ENCODE measurements at regions not wholly inside any gene's neighbourhood (a gene's known extent, or its start where the extent isn't known, plus 50 kb on each side); places are given as distances from the start of the nearest gene placed in this dataset.

- no peak for ATAC-seq (replicated peaks in 1 of 4)
- POLR2A ChIA-PET, result interaction anchor here (0.7 to 1.3 kb wide), 5 partner anchors 28 to 122 kb away, joined by 3 to 5 read pairs (median 4); no protein-coding TSS in a partner anchor
Observed at GRCh38 chr7:130966246-130967009, 232.4 kb upstream of the KLF14 start.

GRCh38 chr7:130970196-130970595, 236.2 kb upstream of the KLF14 start:
- H3K4me1 ChIP-seq (ENCODE audit: control insufficient read depth in 1 of 2, extremely low read depth in 1 of 2, insufficient read depth in 2 of 2, low read length in 2 of 2), result peaks cover 0 to 21% of the 10 kb centered on the region in 2 experiments
- H3K27ac ChIP-seq (ENCODE audit: low read length), result peak overlapping the region; percentile 25
- Mint-ChIP-seq H3K27me3 (no peaks in the 10 kb centered on the region), H3K4me1 (peaks cover 66 to 79% (median 73%) of the 10 kb centered on the region in 3 donors), H3K9me3 (peaks cover 0 to 4% (median 0%) of the 10 kb centered on the region in 3 donors), H3K27ac (peak overlapping the region; percentile 30 to 72), H3K36me3 (peaks cover 56% of the 10 kb centered on the region), H3K4me3 (peak overlapping the region in 2 of 3 donors; percentile 1 to 5)
- H3K36me3 ChIP-seq (ENCODE audit: control insufficient read depth in 2 of 2, extremely low read depth in 1 of 2, insufficient read depth in 1 of 2, low read length in 1 of 2), result peaks cover 0 to 15% of the 10 kb centered on the region in 2 donors
- no peak for DNase-seq
- H3K27me3 ChIP-seq (replicated peaks in 1 of 2; ENCODE audit: control insufficient read depth in 2 of 2, extremely low read depth in 1 of 2, insufficient read depth in 2 of 2, low read length in 1 of 2), result no peaks in the 10 kb centered on the region
- ATAC-seq (replicated peaks in 1 of 4), result no peak
- CTCF ChIA-PET, result interaction anchor here (0.6 to 2.3 kb wide), 8 partner anchors 11 to 73 kb away, joined by 3 to 15 read pairs (median 6); no protein-coding TSS in a partner anchor
- no peak overlapping the region for H3K4me3 ChIP-seq (ENCODE audit: control insufficient read depth in 1 of 2, extremely low read depth in 1 of 2, low read length in 1 of 2)
- POLR2A ChIA-PET, result interaction anchor here (0.5 to 1.3 kb wide), 6 partner anchors 11 to 353 kb away, joined by 3 to 9 read pairs (median 6); no protein-coding TSS in a partner anchor
- no peaks in the 10 kb centered on the region for H3K9me3 ChIP-seq

More at GRCh38 chr7:130966246-130967009, 232.4 kb upstream of the KLF14 start:
- no peaks in the 10 kb centered on the region for H3K27me3 Mint-ChIP-seq
- CTCF ChIA-PET, result interaction anchor here (0.6 to 1.2 kb wide), 5 partner anchors 10 to 69 kb away, joined by 3 to 5 read pairs (median 4); no protein-coding TSS in a partner anchor
- H3K27ac Mint-ChIP-seq, result peak overlapping the region; percentile 47 to 56
- no peaks in the 10 kb centered on the region for H3K9me3 ChIP-seq
- DNase-seq, result no peak
- WGBS (ENCODE audit: insufficient coverage), result 63% methylated on average over 3 of the region's 5 CpGs
- H3K4me1 ChIP-seq (ENCODE audit: control insufficient read depth in 1 of 2, extremely low read depth in 1 of 2, insufficient read depth in 2 of 2, low read length in 2 of 2), result peaks cover 11 to 35% of the 10 kb centered on the region in 2 experiments
- H3K4me3 Mint-ChIP-seq, result no peak overlapping the region
- no peaks in the 10 kb centered on the region for H3K9me3 Mint-ChIP-seq
- H3K27me3 ChIP-seq (replicated peaks in 1 of 2; ENCODE audit: control insufficient read depth in 2 of 2, extremely low read depth in 1 of 2, insufficient read depth in 2 of 2, low read length in 1 of 2), result no peaks in the 10 kb centered on the region
- H3K4me1 Mint-ChIP-seq, result peaks cover 60 to 71% (median 63%) of the 10 kb centered on the region in 3 donors
- H3K36me3 Mint-ChIP-seq, result peaks cover 30% of the 10 kb centered on the region
- no peak overlapping the region for H3K4me3 ChIP-seq (ENCODE audit: control insufficient read depth in 1 of 2, extremely low read depth in 1 of 2, low read length in 1 of 2)
- no peak overlapping the region for H3K27ac ChIP-seq (ENCODE audit: low read length)
- peaks cover 0 to 23% of the 10 kb centered on the region in 2 donors for H3K36me3 ChIP-seq (ENCODE audit: control insufficient read depth in 2 of 2, extremely low read depth in 1 of 2, insufficient read depth in 1 of 2, low read length in 1 of 2)

- H3K4me3 Mint-ChIP-seq, result peak overlapping the region in 1 of 3 donors; percentile 5
- Histone ChIP-seq H3K27ac (ENCODE audit: low read length) (peak overlapping the region; percentile 25), H3K36me3 (ENCODE audit: control insufficient read depth in 2 of 2, extremely low read depth in 1 of 2, insufficient read depth in 1 of 2, low read length in 1 of 2) (peaks cover 0 to 16% of the 10 kb centered on the region in 2 donors), H3K4me1 (ENCODE audit: control insufficient read depth in 1 of 2, extremely low read depth in 1 of 2, insufficient read depth in 2 of 2, low read length in 2 of 2) (peaks cover 0 to 23% of the 10 kb centered on the region in 2 experiments), H3K27me3 (replicated peaks in 1 of 2; ENCODE audit: control insufficient read depth in 2 of 2, extremely low read depth in 1 of 2, insufficient read depth in 2 of 2, low read length in 1 of 2) (no peaks in the 10 kb centered on the region), H3K9me3 (no peaks in the 10 kb centered on the region), H3K4me3 (ENCODE audit: control insufficient read depth in 1 of 2, extremely low read depth in 1 of 2, low read length in 1 of 2) (no peak overlapping the region)
- WGBS (ENCODE audit: insufficient coverage), result no CpG with 5 or more reads among the region's 1 CpG
- CTCF ChIA-PET, result interaction anchor here (0.6 to 2.3 kb wide), 8 partner anchors 11 to 74 kb away, joined by 3 to 15 read pairs (median 6); no protein-coding TSS in a partner anchor
- peaks cover 0 to 4% (median 0%) of the 10 kb centered on the region in 3 donors for H3K9me3 Mint-ChIP-seq
- ATAC-seq (replicated peaks in 1 of 4) (no peak), DNase-seq (no peak)
- POLR2A ChIA-PET, result interaction anchor here (0.5 to 1.3 kb wide), 7 partner anchors 11 to 136 kb away, joined by 3 to 12 read pairs (median 6); no protein-coding TSS in a partner anchor
- peaks cover 61% of the 10 kb centered on the region for H3K36me3 Mint-ChIP-seq
- peaks cover 71 to 84% (median 78%) of the 10 kb centered on the region in 3 donors for H3K4me1 Mint-ChIP-seq
- no peaks in the 10 kb centered on the region for H3K27me3 Mint-ChIP-seq
- H3K27ac Mint-ChIP-seq, result peak overlapping the region; percentile 30 to 72
Observed at GRCh38 chr7:130970696-130971095, 236.7 kb upstream of the KLF14 start.

- peak in 3 of 4 experiments; percentile 20 to 47 (median 25) for ATAC-seq (replicated peaks in 1 of 4)
Observed at GRCh38 chr7:130971297-130971696, 237.3 kb upstream of the KLF14 start.

GRCh38 chr7:130972201-130972600, 238.2 kb upstream of the KLF14 start:
- Histone ChIP-seq H3K4me3 (ENCODE audit: control insufficient read depth in 1 of 2, extremely low read depth in 1 of 2, low read length in 1 of 2) (no peak overlapping the region), H3K36me3 (ENCODE audit: control insufficient read depth in 2 of 2, extremely low read depth in 1 of 2, insufficient read depth in 1 of 2, low read length in 1 of 2) (peaks cover 0 to 7% of the 10 kb centered on the region in 2 donors)

More at GRCh38 chr7:130971297-130971696, 237.3 kb upstream of the KLF14 start:
- Histone ChIP-seq H3K27ac (ENCODE audit: low read length) (no peak overlapping the region), H3K9me3 (no peaks in the 10 kb centered on the region), H3K27me3 (replicated peaks in 1 of 2; ENCODE audit: control insufficient read depth in 2 of 2, extremely low read depth in 1 of 2, insufficient read depth in 2 of 2, low read length in 1 of 2) (no peaks in the 10 kb centered on the region), H3K4me3 (ENCODE audit: control insufficient read depth in 1 of 2, extremely low read depth in 1 of 2, low read length in 1 of 2) (no peak overlapping the region), H3K36me3 (ENCODE audit: control insufficient read depth in 2 of 2, extremely low read depth in 1 of 2, insufficient read depth in 1 of 2, low read length in 1 of 2) (peaks cover 0 to 13% of the 10 kb centered on the region in 2 donors), H3K4me1 (ENCODE audit: control insufficient read depth in 1 of 2, extremely low read depth in 1 of 2, insufficient read depth in 2 of 2, low read length in 2 of 2) (peaks cover 0 to 24% of the 10 kb centered on the region in 2 experiments)
- Mint-ChIP-seq H3K27me3 (no peaks in the 10 kb centered on the region), H3K9me3 (peaks cover 0 to 4% (median 0%) of the 10 kb centered on the region in 3 donors), H3K27ac (peak overlapping the region; percentile 62 to 72), H3K36me3 (peaks cover 63% of the 10 kb centered on the region), H3K4me3 (peak overlapping the region in 2 of 3 donors; percentile 5 to 32), H3K4me1 (peaks cover 68 to 87% (median 80%) of the 10 kb centered on the region in 3 donors)
- CTCF ChIA-PET, result interaction anchor here (0.6 to 2.3 kb wide), 11 partner anchors 11 to 91 kb away, joined by 3 to 15 read pairs (median 5); no protein-coding TSS in a partner anchor
- DNase-seq, result peak in 1 of 35 experiments; percentile 51
- POLR2A ChIA-PET, result interaction anchor here (0.6 to 1.3 kb wide), 7 partner anchors 11 to 109 kb away, joined by 3 to 12 read pairs (median 7); no protein-coding TSS in a partner anchor
- no CpG with 5 or more reads among the region's 4 CpGs for WGBS (ENCODE audit: insufficient coverage)

GRCh38 chr7:130973637-130974036, 239.6 kb upstream of the KLF14 start:
- Histone ChIP-seq H3K27ac (ENCODE audit: low read length) (no peak overlapping the region), H3K4me3 (ENCODE audit: control insufficient read depth in 1 of 2, extremely low read depth in 1 of 2, low read length in 1 of 2) (no peak overlapping the region), H3K36me3 (ENCODE audit: control insufficient read depth in 2 of 2, extremely low read depth in 1 of 2, insufficient read depth in 1 of 2, low read length in 1 of 2) (peaks cover 0 to 12% of the 10 kb centered on the region in 2 donors), H3K4me1 (ENCODE audit: control insufficient read depth in 1 of 2, extremely low read depth in 1 of 2, insufficient read depth in 2 of 2, low read length in 2 of 2) (peaks cover 0 to 20% of the 10 kb centered on the region in 2 experiments), H3K9me3 (no peaks in the 10 kb centered on the region), H3K27me3 (replicated peaks in 1 of 2; ENCODE audit: control insufficient read depth in 2 of 2, extremely low read depth in 1 of 2, insufficient read depth in 2 of 2, low read length in 1 of 2) (no peaks in the 10 kb centered on the region)
- ChIA-PET CTCF (interaction anchor here in 1 of 2 donors (1.6 kb wide), 1 partner anchor 77 kb away, joined by 4 read pairs; no protein-coding TSS in a partner anchor), POLR2A (interaction anchor here in 1 of 2 donors (0.6 kb wide), 1 partner anchor 67 kb away, joined by 6 read pairs; no protein-coding TSS in a partner anchor)
- ATAC-seq (replicated peaks in 1 of 4) (no peak), DNase-seq (no peak)
- no peaks in the 10 kb centered on the region for H3K27me3 Mint-ChIP-seq
- peaks cover 0 to 4% (median 0%) of the 10 kb centered on the region in 3 donors for H3K9me3 Mint-ChIP-seq
- H3K27ac Mint-ChIP-seq, result peak overlapping the region in 1 of 2 donors; percentile 23
- H3K4me1 Mint-ChIP-seq, result peaks cover 50 to 77% (median 74%) of the 10 kb centered on the region in 3 donors
- peaks cover 57% of the 10 kb centered on the region for H3K36me3 Mint-ChIP-seq
- H3K4me3 Mint-ChIP-seq, result no peak overlapping the region

More at GRCh38 chr7:130972201-130972600, 238.2 kb upstream of the KLF14 start:
- Histone ChIP-seq H3K9me3 (no peaks in the 10 kb centered on the region), H3K27me3 (replicated peaks in 1 of 2; ENCODE audit: control insufficient read depth in 2 of 2, extremely low read depth in 1 of 2, insufficient read depth in 2 of 2, low read length in 1 of 2) (no peaks in the 10 kb centered on the region), H3K27ac (ENCODE audit: low read length) (no peak overlapping the region), H3K4me1 (ENCODE audit: control insufficient read depth in 1 of 2, extremely low read depth in 1 of 2, insufficient read depth in 2 of 2, low read length in 2 of 2) (peaks cover 0 to 20% of the 10 kb centered on the region in 2 experiments)
- ChIA-PET CTCF (interaction anchor here in 1 of 2 donors (0.6 to 1.9 kb wide), 6 partner anchors 9 to 80 kb away, joined by 3 to 15 read pairs (median 4); no protein-coding TSS in a partner anchor), POLR2A (interaction anchor here (0.7 to 1.3 kb wide), 5 partner anchors 10 to 108 kb away, joined by 3 to 8 read pairs (median 4); no protein-coding TSS in a partner anchor)
- H3K27ac Mint-ChIP-seq, result peak overlapping the region in 1 of 2 donors; percentile 65
- peaks cover 62% of the 10 kb centered on the region for H3K36me3 Mint-ChIP-seq
- H3K4me1 Mint-ChIP-seq, result peaks cover 59 to 84% (median 79%) of the 10 kb centered on the region in 3 donors
- ATAC-seq (replicated peaks in 1 of 4) (no peak), DNase-seq (no peak)
- H3K9me3 Mint-ChIP-seq, result peaks cover 0 to 4% (median 0%) of the 10 kb centered on the region in 3 donors
- no CpG with 5 or more reads among the region's 2 CpGs for WGBS (ENCODE audit: insufficient coverage)
- H3K4me3 Mint-ChIP-seq, result no peak overlapping the region
- H3K27me3 Mint-ChIP-seq, result no peaks in the 10 kb centered on the region

Data from T-cell (primary cell).